WI38 (cell line): ENCODE measurements at regions not wholly inside any gene's neighbourhood (a gene's known extent, or its start where the extent isn't known, plus 50 kb on each side); places are given as distances from the start of the nearest gene placed in this dataset.

Experiments
- H3K4me3 ChIP-seq: 2 replicates; pipeline ENCODE4 v1.5.1; 2011; ENCODE audit warnings: low read depth, mild to moderate bottlenecking, control low read depth, low read length
- CTCF ChIP-seq: IDR thresholded peaks from 2 replicates; pipeline ENCODE4 v1.5.1; 2012; ENCODE audit warnings: low read depth, mild to moderate bottlenecking, control low read depth, low read length

- H3K4me3 ChIP-seq = no peak overlapping the region
- no peak for TF ChIP-seq CTCF
Observed at GRCh38 chr15:26051761-26052675, 188.9 kb upstream of the ATP10A start.

GRCh38 chr15:26050984-26051383, 187.9 kb upstream of the ATP10A start:
- TF ChIP-seq CTCF = no peak
- H3K4me3 ChIP-seq = no peak overlapping the region

- no peak overlapping the region for H3K4me3 ChIP-seq
- no peak for TF ChIP-seq CTCF
Observed at GRCh38 chr15:26049900-26050657, 187.0 kb upstream of the ATP10A start.

GRCh38 chr15:26048669-26049068, 185.5 kb upstream of the ATP10A start:
- no peak for TF ChIP-seq CTCF
- H3K4me3 ChIP-seq = no peak overlapping the region

- no peak for TF ChIP-seq CTCF
- H3K4me3 ChIP-seq = no peak overlapping the region
Observed at GRCh38 chr15:26045516-26045915, 182.4 kb upstream of the ATP10A start.

GRCh38 chr15:26043018-26043417, 179.9 kb upstream of the ATP10A start:
- TF ChIP-seq CTCF = no peak
- no peak overlapping the region for H3K4me3 ChIP-seq

- TF ChIP-seq CTCF = no peak
- H3K4me3 ChIP-seq = no peak overlapping the region
Observed at GRCh38 chr15:26038693-26039092, 175.6 kb upstream of the ATP10A start.
